Endothelial cell of umbilical vein (primary cell): ENCODE measurements at regions not wholly inside any gene's neighbourhood (a gene's known extent, or its start where the extent isn't known, plus 50 kb on each side); places are given as distances from the start of the nearest gene placed in this dataset.

Experiments used
- BruUV-seq: library from RNA; stranded (reverse); fragments of 400-500 nt; replicated peaks from 2 replicates; lab custom pipeline; 2021; lab: Mats Ljungman, UMichigan
- CTCF ChIA-PET: fragments of 300-600, 350-600 bp; sonication (Branson Sonifier 250); formaldehyde crosslinking; loops from one replicate; lab custom pipeline; 2021; ENCODE audit warnings: antibody characterized with exemption, inconsistent platforms; lab: Charles Lee
- POLR2A ChIA-PET: fragments of 300-600, 350-600 bp; sonication (Branson Sonifier 250); formaldehyde crosslinking; loops from one replicate; lab custom pipeline; 2021; ENCODE audit warnings: antibody characterized with exemption, inconsistent platforms; lab: Charles Lee
- DNase-seq: peaks from one replicate; pipeline ENCODE4 v3.0.0-alpha.2; 2011; ENCODE audit warnings: low read depth, low spot score
- FAIRE-seq: peaks from 2 replicates; lab custom pipeline; 2011; peaks lifted over from hg19 to GRCh38; lab: Jason Lieb, UNC
- H2AFZ ChIP-seq: 2 replicates; pipeline ENCODE4 v1.6.0; 2012; ENCODE audit warnings: low read depth, low read length, control low read depth, inconsistent platforms
- H3K27ac ChIP-seq: 2 replicates; pipeline ENCODE4 v1.5.1; 2011; ENCODE audit warnings: low read depth, mild to moderate bottlenecking, control low read depth, low read length, moderate library complexity; ENCODE audit not compliant: insufficient read depth
- H3K27me3 ChIP-seq, 2 experiments: 2 replicates each; pipeline versions ENCODE4 v1.6.0 to v1.6.1; 2011; ENCODE audit warnings: low read length in 2 of 2, mixed read lengths in 1 of 2; ENCODE audit not compliant: control insufficient read depth in 2 of 2, insufficient read depth in 2 of 2
- H3K36me3 ChIP-seq, 2 experiments: 2 replicates in 1 of 2; 3 replicates in 1 of 2; pipeline ENCODE4 v1.5.1; 2011; ENCODE audit warnings: low read length in 2 of 2, mild to moderate bottlenecking in 1 of 2, moderate library complexity in 1 of 2; ENCODE audit not compliant: control insufficient read depth in 2 of 2, insufficient read depth in 2 of 2; ENCODE audit errors: extremely low read depth in 1 of 2
- H3K4me1 ChIP-seq: 3 replicates; pipeline ENCODE4 v1.5.1; 2011; ENCODE audit warnings: mild to moderate bottlenecking, low read length; ENCODE audit not compliant: control insufficient read depth, insufficient read depth; ENCODE audit errors: extremely low read depth
- H3K4me2 ChIP-seq: 2 replicates; pipeline ENCODE4 v1.6.1; 2011; ENCODE audit warnings: low read length, control low read depth, mixed read lengths; ENCODE audit not compliant: insufficient read depth
- H3K4me3 ChIP-seq, 3 experiments: fragments of 200-600 bp in 1 of 3; sonication (generic), shearing (Covaris generic) in 1 of 3; replicated peaks in 1 of 3; 2 replicates each; pipeline ENCODE4 v1.5.1; 2011 to 2016; ENCODE audit warnings: control low read depth in 3 of 3, low read length in 3 of 3, mild to moderate bottlenecking in 2 of 3, inconsistent platforms in 1 of 3, low read depth in 1 of 3, moderate library complexity in 1 of 3; ENCODE audit not compliant: insufficient read depth in 1 of 3
- H3K79me2 ChIP-seq: 2 replicates; pipeline ENCODE4 v1.6.0; 2012; ENCODE audit warnings: low read length, inconsistent platforms; ENCODE audit not compliant: control insufficient read depth, insufficient read depth
- H3K9ac ChIP-seq: replicated peaks from 2 replicates; pipeline ENCODE3; 2011; ENCODE audit warnings: low read length, control low read depth; ENCODE audit not compliant: insufficient read depth; ENCODE audit errors: extremely low read depth
- H3K9me1 ChIP-seq: replicated peaks from 3 replicates; pipeline ENCODE4 v1.6.0; 2011; ENCODE audit warnings: mild to moderate bottlenecking, low read length; ENCODE audit not compliant: control insufficient read depth, insufficient read depth; ENCODE audit errors: extremely low read depth
- H3K9me3 ChIP-seq: replicated peaks from 2 replicates; pipeline ENCODE4 v1.5.1; 2012; ENCODE audit warnings: low read length, inconsistent platforms; ENCODE audit not compliant: control insufficient read depth, insufficient read depth
- H4K20me1 ChIP-seq: replicated peaks from 2 replicates; pipeline ENCODE3; 2011; ENCODE audit warnings: mild to moderate bottlenecking, low read length; ENCODE audit not compliant: control insufficient read depth, insufficient read depth; ENCODE audit errors: extremely low read depth
- CTCF ChIP-seq, 2 donors: IDR thresholded peaks; 1 replicate in 1 of 2; 2 replicates in 1 of 2; pipeline ENCODE4 v1.5.1; 2011; ENCODE audit warnings: low read length in 2 of 2, mild to moderate bottlenecking in 2 of 2, moderate library complexity in 2 of 2, control low read depth in 1 of 2, inconsistent platforms in 1 of 2, low read depth in 1 of 2; ENCODE audit not compliant: insufficient read depth in 1 of 2; ENCODE audit errors: extremely low read depth in 1 of 2
- EZH2 ChIP-seq: IDR thresholded peaks from 2 replicates; pipeline ENCODE4 v1.6.1; 2012; ENCODE audit warnings: borderline replicate concordance, low read depth, mild to moderate bottlenecking, moderate library complexity, low read length, inconsistent platforms; ENCODE audit not compliant: severe bottlenecking
- FOS ChIP-seq: IDR thresholded peaks from 2 replicates; pipeline ENCODE4 v1.6.1; 2011; ENCODE audit warnings: mild to moderate bottlenecking, low read length, moderate library complexity, borderline replicate concordance; ENCODE audit not compliant: insufficient read depth
- GATA2 ChIP-seq: IDR thresholded peaks from 2 replicates; pipeline ENCODE4 v1.7.0; 2011; ENCODE audit warnings: low read depth, mild to moderate bottlenecking, moderate library complexity, mixed read lengths, low read length; ENCODE audit not compliant: insufficient read length, insufficient read depth
- JUN ChIP-seq: IDR thresholded peaks from 2 replicates; pipeline ENCODE4 v1.6.1; 2011; ENCODE audit warnings: borderline replicate concordance, low read depth; ENCODE audit not compliant: insufficient read length, insufficient read depth
- MAX ChIP-seq: IDR thresholded peaks from 2 replicates; pipeline ENCODE4 v1.6.1; 2011; ENCODE audit not compliant: insufficient read depth, insufficient read length
- MYC ChIP-seq: IDR thresholded peaks from one replicate; pipeline ENCODE4 v1.6.1; 2011; ENCODE audit warnings: mild to moderate bottlenecking, low read depth, low read length
- POLR2A ChIP-seq: IDR thresholded peaks from 2 replicates; pipeline ENCODE4 v1.6.1; 2012; ENCODE audit warnings: low read depth, mild to moderate bottlenecking, control low read depth, low read length
- POLR2AphosphoS5 ChIP-seq: IDR thresholded peaks from 2 replicates; pipeline ENCODE4 v1.6.1; 2012; ENCODE audit warnings: low read depth, mild to moderate bottlenecking, control low read depth, low read length, moderate library complexity; ENCODE audit not compliant: insufficient read depth
- dilution Hi-C: fragments of 300-500 bp; cut with MboI; formaldehyde crosslinking; loops from one replicate; pipeline ENCODE4 v1.15.0; 2019; ENCODE audit warnings: low sequenced_read_pairs; ENCODE audit not compliant: extremely low pct_ligation_motif_present
- intact Hi-C: fragments of 100-400 bp; cut with micrococcal nuclease; formaldehyde crosslinking; loops from one replicate; pipeline ENCODE4 v1.10.0; 2022

GRCh38 chr2:8332646-8333045 is 349.2 kb upstream of the ID2 start:
- Histone ChIP-seq H4K20me1 (no peaks in the 10 kb centered on the region), H3K4me1 (no peaks in the 10 kb centered on the region), H3K36me3 (no peaks in the 10 kb centered on the region), H2AFZ (no peak overlapping the region), H3K27ac (no peak overlapping the region), H3K9me1 (no peaks in the 10 kb centered on the region), H3K9me3 (no peaks in the 10 kb centered on the region), H3K79me2 (no peaks in the 10 kb centered on the region), H3K4me3 (no peak overlapping the region), H3K27me3 (no peaks in the 10 kb centered on the region), H3K9ac (no peak overlapping the region), H3K4me2 (no peak overlapping the region)
- BruUV-seq, result no TSS peak
- DNase-seq (no peak), FAIRE-seq (no peak)
- ChIA-PET CTCF (no interaction called here), POLR2A (no interaction called here)
- dilution Hi-C loops, result no loop called here
- TF ChIP-seq MAX, result no peak
- no peak for TF ChIP-seq POLR2AphosphoS5
- TF ChIP-seq POLR2A, result no peak
- TF ChIP-seq CTCF (IDR thresholded peaks at IDR 0.05; ENCODE audit: extremely low read depth in 1 of 2, insufficient read depth in 1 of 2, low read depth in 1 of 2, low read length in 2 of 2), result no peak
- TF ChIP-seq FOS, result no peak
- TF ChIP-seq JUN, result no peak
- TF ChIP-seq EZH2, result no peak
- no peak for TF ChIP-seq MYC
- no peak for TF ChIP-seq GATA2
- intact Hi-C loops, result no loop called here
